CD4-positive, alpha-beta T cell treated with Interleukin-15 for 1 hour (primary cell): ENCODE measurements at regions not wholly inside any gene's neighbourhood (a gene's known extent, or its start where the extent isn't known, plus 50 kb on each side); places are given as distances from the start of the nearest gene placed in this dataset.
"Not testable (repeated sequence)": the region's sequence is repeated elsewhere in the genome, so short reads cannot be mapped to it uniquely, and the experiment has no call there.

Experiments used
- DNase-seq: peaks from one replicate; pipeline ENCODE4 v3.0.0-alpha.2; 2020

- peak; percentile 43 for DNase-seq
Observed at GRCh38 chr1:54474310-54475251, 68.4 kb upstream of the SSBP3 start.

GRCh38 chr1:54471588-54471987 is 65.4 kb upstream of the SSBP3 start:
- DNase-seq, result no peak

GRCh38 chr1:54469444-54469843 is 63.2 kb upstream of the SSBP3 start:
- not testable (repeated sequence) for DNase-seq

- DNase-seq, result not testable (repeated sequence)
Observed at GRCh38 chr1:54468288-54469084, 62.3 kb upstream of the SSBP3 start.

- no peak for DNase-seq
Observed at GRCh38 chr1:54465351-54465811, 59.2 kb upstream of the SSBP3 start.

- peak; percentile 37 for DNase-seq
Observed at GRCh38 chr1:54464477-54465146, 58.4 kb upstream of the SSBP3 start.

GRCh38 chr1:54464031-54464476 is 57.9 kb upstream of the SSBP3 start:
- no peak for DNase-seq

GRCh38 chr1:54463259-54464030 is 57.3 kb upstream of the SSBP3 start:
- DNase-seq, result no peak

- no peak for DNase-seq
Observed at GRCh38 chr1:54462597-54463258, 56.5 kb upstream of the SSBP3 start.

- no peak for DNase-seq
Observed at GRCh38 chr1:54461731-54462596, 55.8 kb upstream of the SSBP3 start.

- DNase-seq, result no peak
Observed at GRCh38 chr1:54460861-54461387, 54.7 kb upstream of the SSBP3 start.

- DNase-seq, result peak; percentile 76
Observed at GRCh38 chr1:54460351-54460750, 54.2 kb upstream of the SSBP3 start.

- DNase-seq, result no peak
Observed at GRCh38 chr1:54459726-54460191, 53.6 kb upstream of the SSBP3 start.

GRCh38 chr1:54459140-54459539 is 52.9 kb upstream of the SSBP3 start:
- no peak for DNase-seq

- DNase-seq, result no peak
Observed at GRCh38 chr1:54456921-54457529, 50.8 kb upstream of the SSBP3 start.

- DNase-seq, result no peak
Observed at GRCh38 chr1:54456361-54456760, 50.2 kb upstream of the SSBP3 start.
